A673 (cell line): ENCODE measurements at regions not wholly inside any gene's neighbourhood (a gene's known extent, or its start where the extent isn't known, plus 50 kb on each side); places are given as distances from the start of the nearest gene placed in this dataset.

ENCODE experiments used
- BruUV-seq: library from RNA; stranded (reverse); fragments of 400-500 nt; replicated peaks from 2 replicates; lab custom pipeline; 2021; lab: Mats Ljungman, UMichigan
- CTCF ChIA-PET: fragments of 300-600 bp; sonication (Branson Sonifier 250); formaldehyde crosslinking; loops from one replicate; lab custom pipeline; 2022; ENCODE audit warnings: antibody characterized with exemption; lab: Charles Lee
- POLR2A ChIA-PET: fragments of 300-600 bp; sonication (Branson Sonifier 250); formaldehyde crosslinking; loops from one replicate; lab custom pipeline; 2022; ENCODE audit warnings: antibody characterized with exemption; ENCODE audit not compliant: low non-redundant PET; lab: Charles Lee
- DNase-seq: peaks from one replicate; pipeline ENCODE4 v3.0.0-alpha.2; 2015; ENCODE audit warnings: low spot score
- H3K27ac ChIP-seq: fragments of 200-600 bp; sonication (generic); 2 replicates; pipeline ENCODE4 v1.5.1; 2016; ENCODE audit warnings: mixed run types, low read depth, mild to moderate bottlenecking, mixed read lengths, antibody characterized with exemption, low read length; ENCODE audit not compliant: poor library complexity, severe bottlenecking
- H3K27me3 ChIP-seq: fragments of 200-600 bp; sonication (generic); replicated peaks from 2 replicates; pipeline ENCODE4 v1.6.1; 2017; ENCODE audit warnings: mixed run types, low read depth, mild to moderate bottlenecking, mixed read lengths, antibody characterized with exemption, low read length; ENCODE audit not compliant: insufficient read depth, poor library complexity
- H3K36me3 ChIP-seq: fragments of 200-600 bp; sonication (generic); 2 replicates; pipeline ENCODE4 v1.6.1; 2016; ENCODE audit warnings: mixed run types, mild to moderate bottlenecking, mixed read lengths, antibody characterized with exemption, low read length; ENCODE audit not compliant: insufficient read depth, poor library complexity, severe bottlenecking
- H3K4me1 ChIP-seq: fragments of 200-600 bp; sonication (generic); 2 replicates; pipeline ENCODE4 v1.6.1; 2017; ENCODE audit warnings: mixed run types, mild to moderate bottlenecking, mixed read lengths, antibody characterized with exemption, low read length; ENCODE audit not compliant: insufficient read depth, poor library complexity, severe bottlenecking
- H3K4me3 ChIP-seq: fragments of 200-600 bp; sonication (generic); 2 replicates; pipeline ENCODE4 v1.5.1; 2016; ENCODE audit warnings: low read depth, mixed run types, mild to moderate bottlenecking, mixed read lengths, low read length; ENCODE audit not compliant: poor library complexity, severe bottlenecking
- H3K9me3 ChIP-seq: fragments of 200-600 bp; sonication (generic); 2 replicates; pipeline ENCODE4 v1.6.1; 2016; ENCODE audit warnings: mixed run types, low read depth, mild to moderate bottlenecking, mixed read lengths, antibody characterized with exemption, low read length; ENCODE audit not compliant: poor library complexity, severe bottlenecking
- CTCF ChIP-seq: fragments of 300-800, 200-600 bp; sonication (generic); conservative IDR thresholded peaks from 2 replicates; pipeline ENCODE4 v1.5.1; 2017; ENCODE audit warnings: low read depth, mild to moderate bottlenecking, antibody characterized with exemption, low read length, moderate library complexity, mixed read lengths
- EZH2 ChIP-seq: fragments of 200-600 bp; sonication (generic); IDR thresholded peaks from 2 replicates; pipeline ENCODE4 v1.6.1; 2017; ENCODE audit warnings: borderline replicate concordance, low read depth, mild to moderate bottlenecking, mixed read lengths, antibody characterized with exemption, low read length; ENCODE audit not compliant: poor library complexity, severe bottlenecking
- intact Hi-C: fragments of 100-400 bp; cut with micrococcal nuclease; formaldehyde crosslinking; loops from one replicate; pipeline ENCODE4 v1.10.0; 2022; ENCODE audit not compliant: unreplicated experiment

GRCh38 chr2:22035361-22035830 lies 911.6 kb downstream of the TDRD15 start:
- POLR2A ChIA-PET: no interaction called here
- no peak overlapping the region for H3K27ac ChIP-seq
- intact Hi-C loops: no loop called here
- no peaks in the 10 kb centered on the region for H3K27me3 ChIP-seq
- H3K36me3 ChIP-seq: no peaks in the 10 kb centered on the region
- BruUV-seq: no TSS peak
- no peak for DNase-seq
- no peak overlapping the region for H3K4me3 ChIP-seq
- H3K4me1 ChIP-seq: no peaks in the 10 kb centered on the region
- no peaks in the 10 kb centered on the region for H3K9me3 ChIP-seq
- TF ChIP-seq CTCF (no peak), EZH2 (no peak)
- CTCF ChIA-PET: no interaction called here

GRCh38 chr2:22037274-22037673 lies 913.5 kb downstream of the TDRD15 start:
- Histone ChIP-seq H3K27me3 (no peaks in the 10 kb centered on the region), H3K4me1 (no peaks in the 10 kb centered on the region), H3K9me3 (no peaks in the 10 kb centered on the region), H3K4me3 (no peak overlapping the region), H3K36me3 (no peaks in the 10 kb centered on the region), H3K27ac (no peak overlapping the region)
- no peak for DNase-seq
- no peak for TF ChIP-seq CTCF
- TF ChIP-seq EZH2: no peak
- no TSS peak for BruUV-seq
- intact Hi-C loops: no loop called here
- CTCF ChIA-PET: no interaction called here
- POLR2A ChIA-PET: no interaction called here

GRCh38 chr2:22043784-22044183 lies 920.0 kb downstream of the TDRD15 start:
- ChIA-PET CTCF (no interaction called here), POLR2A (no interaction called here)
- H3K27ac ChIP-seq: no peak overlapping the region
- TF ChIP-seq EZH2 (no peak), CTCF (no peak)
- H3K4me1 ChIP-seq: no peaks in the 10 kb centered on the region
- no peaks in the 10 kb centered on the region for H3K27me3 ChIP-seq
- DNase-seq: no peak
- intact Hi-C loops: no loop called here
- no TSS peak for BruUV-seq
- H3K9me3 ChIP-seq: no peaks in the 10 kb centered on the region
- no peak overlapping the region for H3K4me3 ChIP-seq
- no peaks in the 10 kb centered on the region for H3K36me3 ChIP-seq
